ENCODE measurements at regions not wholly inside any gene's neighbourhood (a gene's known extent, or its start where the extent isn't known, plus 50 kb on each side); places are given as distances from the start of the nearest gene placed in this dataset.
"Not testable (repeated sequence)": the region's sequence is repeated elsewhere in the genome, so short reads cannot be mapped to it uniquely, and the experiment has no call there.

- whole genome bisulfite sequencing (ENCODE audit: extremely low coverage, insufficient coverage, low lambda C conversion rate) = no CpG with 5 or more reads among the region's 12 CpGs
- no peak overlapping the region for H4K5ac ChIP-seq (ENCODE audit: low read length)
- no peaks in the 10 kb centered on the region for H3K27me3 ChIP-seq (ENCODE audit: insufficient read depth, low read length, poor library complexity)
Observed at GRCh38 chr1:38153778-38154470, 107.3 kb upstream of the POU3F1 start.

GRCh38 chr1:38153066-38153777, 106.6 kb upstream of the POU3F1 start:
- no peaks in the 10 kb centered on the region for H3K27me3 ChIP-seq (ENCODE audit: insufficient read depth, low read length, poor library complexity)

More at GRCh38 chr1:38153778-38154470, 107.3 kb upstream of the POU3F1 start:
- H3K4me2 ChIP-seq (ENCODE audit: low read length) = no peak overlapping the region
- no peak overlapping the region for H2AK5ac ChIP-seq (ENCODE audit: low read length)
- H3K79me2 ChIP-seq (ENCODE audit: control insufficient read depth, insufficient read depth, low read length) = no peaks in the 10 kb centered on the region
- no peak overlapping the region for H3K9ac ChIP-seq (ENCODE audit: low read length)
- no peak overlapping the region for H2BK120ac ChIP-seq (ENCODE audit: low read depth, low read length)
- no peaks in the 10 kb centered on the region for H3K36me3 ChIP-seq (ENCODE audit: control insufficient read depth, insufficient read depth, low read length)
- no peak overlapping the region for H2BK5ac ChIP-seq (ENCODE audit: low read length)
- no peak overlapping the region for H3K56ac ChIP-seq (ENCODE audit: low read length)
- no peak for DNase-seq
- no peak overlapping the region for H2BK15ac ChIP-seq (replicated peaks; ENCODE audit: low read depth)
- no peak overlapping the region for H3K18ac ChIP-seq (ENCODE audit: low read length)
- no peak overlapping the region for H4K8ac ChIP-seq (ENCODE audit: low read depth, low read length)
- H3K23ac ChIP-seq (ENCODE audit: low read length) = no peak overlapping the region
- H3K4me1 ChIP-seq (ENCODE audit: control insufficient read depth, low read depth, low read length) = peaks cover 2% of the 10 kb centered on the region
- no peak overlapping the region for H3K27ac ChIP-seq (ENCODE audit: low read depth, low read length)
- no peaks in the 10 kb centered on the region for H3K79me1 ChIP-seq (ENCODE audit: low read length)
- H3K4me3 ChIP-seq (ENCODE audit: low read length) = no peak overlapping the region
- H3K4ac ChIP-seq (ENCODE audit: low read depth, low read length) = no peak overlapping the region

DNA sequence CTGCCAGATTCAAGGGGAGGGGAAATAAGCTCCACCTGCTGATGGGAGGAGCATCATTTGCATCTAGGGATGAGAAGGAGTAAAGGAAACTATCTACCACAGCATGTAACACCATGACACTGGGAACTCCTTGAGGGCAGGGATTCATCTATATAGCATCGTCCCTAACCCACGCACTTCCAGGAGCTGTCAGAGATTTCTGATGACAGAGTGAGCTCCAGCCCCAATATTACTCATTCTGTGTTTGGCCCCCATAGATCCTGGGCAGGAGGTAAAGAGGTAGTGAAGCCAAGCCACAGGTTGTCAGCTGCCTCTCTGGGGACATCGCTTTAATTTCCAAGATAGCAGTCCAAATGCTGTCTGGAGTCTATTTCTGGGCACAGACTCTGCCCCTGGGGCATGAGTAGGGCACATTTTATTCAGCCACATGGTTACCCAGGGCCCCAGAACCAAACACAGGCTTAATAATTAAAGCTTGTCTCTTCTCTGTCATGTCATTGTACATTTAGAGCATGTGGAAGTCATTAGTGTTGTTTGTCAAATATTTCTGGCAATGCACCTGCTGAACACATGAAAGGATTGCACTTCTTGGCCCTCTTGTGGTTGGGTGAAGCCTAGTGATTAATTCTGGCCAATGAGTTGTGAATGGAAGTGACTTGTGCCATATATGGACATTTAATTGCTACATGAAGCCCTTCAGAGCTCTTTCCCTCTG, 105.9 kb upstream of the POU3F1 start:
- no peak overlapping the region for H3K4ac ChIP-seq (ENCODE audit: low read depth, low read length)
- H3K4me3 ChIP-seq (ENCODE audit: low read length) = no peak overlapping the region
- no peaks in the 10 kb centered on the region for H3K36me3 ChIP-seq (ENCODE audit: control insufficient read depth, insufficient read depth, low read length)
- no peak overlapping the region for H2AK5ac ChIP-seq (ENCODE audit: low read length)
- peaks cover 2% of the 10 kb centered on the region for H3K4me1 ChIP-seq (ENCODE audit: control insufficient read depth, low read depth, low read length)
- H3K9ac ChIP-seq (ENCODE audit: low read length) = no peak overlapping the region
- DNase-seq = no peak
- no peak overlapping the region for H2BK15ac ChIP-seq (replicated peaks; ENCODE audit: low read depth)
- no peaks in the 10 kb centered on the region for H3K27me3 ChIP-seq (ENCODE audit: insufficient read depth, low read length, poor library complexity)
- H2BK5ac ChIP-seq (ENCODE audit: low read length) = no peak overlapping the region
- no peak overlapping the region for H4K8ac ChIP-seq (ENCODE audit: low read depth, low read length)
- H3K23ac ChIP-seq (ENCODE audit: low read length) = no peak overlapping the region
- no peaks in the 10 kb centered on the region for H3K79me2 ChIP-seq (ENCODE audit: control insufficient read depth, insufficient read depth, low read length)
- H3K79me1 ChIP-seq (ENCODE audit: low read length) = no peaks in the 10 kb centered on the region
- H3K27ac ChIP-seq (ENCODE audit: low read depth, low read length) = no peak overlapping the region
- WGBS (ENCODE audit: extremely low coverage, insufficient coverage, low lambda C conversion rate) = no CpG with 5 or more reads among the region's 3 CpGs
- H3K56ac ChIP-seq (ENCODE audit: low read length) = no peak overlapping the region
- H4K5ac ChIP-seq (ENCODE audit: low read length) = no peak overlapping the region
- H2BK120ac ChIP-seq (ENCODE audit: low read depth, low read length) = no peak overlapping the region
- no peak overlapping the region for H3K4me2 ChIP-seq (ENCODE audit: low read length)
- H3K18ac ChIP-seq (ENCODE audit: low read length) = no peak overlapping the region

More at GRCh38 chr1:38153066-38153777, 106.6 kb upstream of the POU3F1 start:
- no peak overlapping the region for H2BK5ac ChIP-seq (ENCODE audit: low read length)
- no peak for DNase-seq
- H3K9ac ChIP-seq (ENCODE audit: low read length) = no peak overlapping the region
- no peak overlapping the region for H2BK120ac ChIP-seq (ENCODE audit: low read depth, low read length)
- H3K79me2 ChIP-seq (ENCODE audit: control insufficient read depth, insufficient read depth, low read length) = no peaks in the 10 kb centered on the region
- H3K4me1 ChIP-seq (ENCODE audit: control insufficient read depth, low read depth, low read length) = peaks cover 2% of the 10 kb centered on the region
- no peaks in the 10 kb centered on the region for H3K36me3 ChIP-seq (ENCODE audit: control insufficient read depth, insufficient read depth, low read length)
- H2AK5ac ChIP-seq (ENCODE audit: low read length) = no peak overlapping the region
- no CpG with 5 or more reads among the region's 6 CpGs for WGBS (ENCODE audit: extremely low coverage, insufficient coverage, low lambda C conversion rate)
- H3K56ac ChIP-seq (ENCODE audit: low read length) = no peak overlapping the region
- no peak overlapping the region for H3K18ac ChIP-seq (ENCODE audit: low read length)
- no peak overlapping the region for H3K4me2 ChIP-seq (ENCODE audit: low read length)
- H4K8ac ChIP-seq (ENCODE audit: low read depth, low read length) = no peak overlapping the region
- no peak overlapping the region for H3K4ac ChIP-seq (ENCODE audit: low read depth, low read length)
- H3K79me1 ChIP-seq (ENCODE audit: low read length) = no peaks in the 10 kb centered on the region
- H3K27ac ChIP-seq (ENCODE audit: low read depth, low read length) = no peak overlapping the region
- no peak overlapping the region for H4K5ac ChIP-seq (ENCODE audit: low read length)
- no peak overlapping the region for H3K4me3 ChIP-seq (ENCODE audit: low read length)
- no peak overlapping the region for H2BK15ac ChIP-seq (replicated peaks; ENCODE audit: low read depth)
- no peak overlapping the region for H3K23ac ChIP-seq (ENCODE audit: low read length)

DNA sequence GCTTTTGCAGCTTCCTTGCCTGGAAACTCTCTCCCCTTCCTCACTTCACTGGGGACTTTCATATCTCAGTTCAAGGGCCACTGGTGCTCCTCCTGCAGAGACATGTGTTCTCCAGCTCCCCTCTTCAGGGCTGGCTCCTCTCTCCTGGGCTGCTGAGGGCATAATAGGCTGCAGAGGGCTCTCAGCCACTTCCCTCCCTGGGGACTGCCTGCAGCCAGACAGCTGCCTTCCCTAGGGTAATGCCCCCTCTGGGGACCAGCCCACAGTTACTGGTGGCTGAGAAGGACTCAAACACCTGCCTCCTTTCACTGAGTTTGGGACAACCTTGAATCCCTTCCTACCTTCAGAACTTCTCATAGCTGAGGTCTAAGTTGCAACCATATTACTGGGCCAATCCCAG, 104.8 kb upstream of the POU3F1 start:
- Histone ChIP-seq H3K79me1 (ENCODE audit: low read length) (no peaks in the 10 kb centered on the region), H3K4me2 (ENCODE audit: low read length) (no peak overlapping the region), H3K56ac (ENCODE audit: low read length) (peak overlapping the region; percentile 10)

GRCh38 chr1:38146079-38146478, 99.5 kb upstream of the POU3F1 start:
- H3K27me3 ChIP-seq (ENCODE audit: insufficient read depth, low read length, poor library complexity); H3K4me1 ChIP-seq (ENCODE audit: control insufficient read depth, low read depth, low read length); DNase-seq; H3K56ac ChIP-seq (ENCODE audit: low read length); H3K79me2 ChIP-seq (ENCODE audit: control insufficient read depth, insufficient read depth, low read length); H3K4me3 ChIP-seq (ENCODE audit: low read length); H3K4me2 ChIP-seq (ENCODE audit: low read length); H3K18ac ChIP-seq (ENCODE audit: low read length); H2BK5ac ChIP-seq (ENCODE audit: low read length); H3K9ac ChIP-seq (ENCODE audit: low read length); H3K23ac ChIP-seq (ENCODE audit: low read length); H4K8ac ChIP-seq (ENCODE audit: low read depth, low read length); H4K5ac ChIP-seq (ENCODE audit: low read length); H2AK5ac ChIP-seq (ENCODE audit: low read length); H3K27ac ChIP-seq (ENCODE audit: low read depth, low read length); H3K4ac ChIP-seq (ENCODE audit: low read depth, low read length); H2BK15ac ChIP-seq (replicated peaks; ENCODE audit: low read depth); H2BK120ac ChIP-seq (ENCODE audit: low read depth, low read length); H3K79me1 ChIP-seq (ENCODE audit: low read length); H3K36me3 ChIP-seq (ENCODE audit: control insufficient read depth, insufficient read depth, low read length): not testable (repeated sequence)
- no CpG with 5 or more reads among the region's 2 CpGs for whole genome bisulfite sequencing (ENCODE audit: extremely low coverage, insufficient coverage, low lambda C conversion rate)

More for the DNA sequence above, 104.8 kb upstream of the POU3F1 start:
- Histone ChIP-seq H3K23ac (ENCODE audit: low read length) (no peak overlapping the region), H3K4me3 (ENCODE audit: low read length) (no peak overlapping the region), H2AK5ac (ENCODE audit: low read length) (no peak overlapping the region), H3K4me1 (ENCODE audit: control insufficient read depth, low read depth, low read length) (peaks cover 2% of the 10 kb centered on the region), H3K27ac (ENCODE audit: low read depth, low read length) (no peak overlapping the region), H3K79me2 (ENCODE audit: control insufficient read depth, insufficient read depth, low read length) (no peaks in the 10 kb centered on the region), H3K27me3 (ENCODE audit: insufficient read depth, low read length, poor library complexity) (no peaks in the 10 kb centered on the region), H2BK120ac (ENCODE audit: low read depth, low read length) (no peak overlapping the region), H4K8ac (ENCODE audit: low read depth, low read length) (no peak overlapping the region), H3K9ac (ENCODE audit: low read length) (no peak overlapping the region), H3K18ac (ENCODE audit: low read length) (no peak overlapping the region), H2BK15ac (replicated peaks; ENCODE audit: low read depth) (no peak overlapping the region), H4K5ac (ENCODE audit: low read length) (no peak overlapping the region), H2BK5ac (ENCODE audit: low read length) (no peak overlapping the region), H3K4ac (ENCODE audit: low read depth, low read length) (no peak overlapping the region), H3K36me3 (ENCODE audit: control insufficient read depth, insufficient read depth, low read length) (no peaks in the 10 kb centered on the region)
- DNase-seq = no peak
